ENCODE measurements at regions not wholly inside any gene's neighbourhood (a gene's known extent, or its start where the extent isn't known, plus 50 kb on each side); places are given as distances from the start of the nearest gene placed in this dataset.

DNA sequence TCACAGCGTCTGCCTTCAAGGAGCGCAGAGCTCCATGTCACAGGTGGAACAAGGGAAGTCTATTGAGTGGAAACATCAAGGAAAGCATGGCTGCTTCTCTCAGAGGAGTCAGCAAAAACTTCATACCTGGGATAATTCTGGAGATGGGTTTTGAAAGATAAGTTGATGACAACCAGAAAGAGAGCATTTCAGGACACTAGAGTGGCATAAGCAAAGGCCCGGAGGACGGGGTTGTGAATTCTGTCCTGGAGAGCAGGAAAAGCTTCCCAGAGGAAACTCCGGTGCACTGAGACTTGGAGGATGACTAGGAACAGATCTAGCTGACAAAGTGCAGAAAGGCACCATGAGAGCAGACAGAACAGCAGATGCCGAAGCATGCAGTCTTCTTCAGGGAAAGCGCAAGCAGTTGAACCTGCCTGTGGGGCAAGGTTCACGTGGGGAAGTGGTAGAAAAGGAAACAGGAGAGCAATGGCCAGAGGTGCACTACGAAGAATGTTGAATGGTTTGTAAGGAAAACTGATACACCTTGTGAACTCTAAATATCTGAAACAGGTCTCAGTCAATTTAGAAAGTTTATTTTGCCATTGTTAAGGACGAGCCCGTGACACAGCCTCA lies 222.9 kb downstream of the PLPP3 start:
- DNase-seq (ENCODE audit: low read depth, low spot score) = no peak

DNA sequence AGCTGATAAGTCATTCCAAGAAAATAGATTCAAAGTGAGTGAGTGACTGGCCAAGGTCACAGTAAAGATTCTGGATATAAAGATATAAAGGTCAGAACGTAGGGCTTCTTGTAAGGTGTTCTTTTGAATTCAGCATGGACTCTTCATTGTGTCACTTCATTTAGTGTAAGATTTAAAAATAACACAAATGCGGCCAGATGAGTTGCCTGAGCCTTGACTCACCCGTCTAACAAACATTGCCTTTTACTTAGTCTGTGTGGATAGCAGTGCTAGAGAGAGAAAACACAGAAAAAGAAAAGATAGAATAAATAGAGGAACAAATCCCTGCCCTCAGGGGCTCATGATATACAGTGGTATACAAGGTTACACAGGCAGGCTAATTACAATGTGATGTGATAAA lies 223.4 kb downstream of the PLPP3 start:
- DNase-seq (ENCODE audit: low read depth, low spot score) = no peak

DNA sequence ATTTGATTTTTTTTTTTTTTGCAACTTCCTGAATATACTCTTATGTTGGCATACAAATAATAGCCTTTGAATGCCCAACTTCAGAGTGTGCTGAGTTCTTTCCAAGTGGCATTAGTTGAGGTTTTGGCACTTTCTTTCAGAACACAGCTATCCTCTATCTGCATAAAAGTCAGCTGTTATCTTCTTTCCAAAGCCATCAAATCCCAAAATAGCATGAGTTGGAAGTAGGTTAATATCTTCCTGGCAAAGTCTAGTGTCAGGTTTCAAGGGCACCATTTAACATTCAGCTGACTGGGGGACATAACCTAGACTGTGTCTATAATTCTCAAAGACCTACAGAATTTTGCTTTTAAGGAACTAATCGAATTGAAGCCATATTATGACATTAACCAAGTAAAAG lies 223.9 kb downstream of the PLPP3 start:
- DNase-seq (ENCODE audit: low read depth, low spot score) = no peak

DNA sequence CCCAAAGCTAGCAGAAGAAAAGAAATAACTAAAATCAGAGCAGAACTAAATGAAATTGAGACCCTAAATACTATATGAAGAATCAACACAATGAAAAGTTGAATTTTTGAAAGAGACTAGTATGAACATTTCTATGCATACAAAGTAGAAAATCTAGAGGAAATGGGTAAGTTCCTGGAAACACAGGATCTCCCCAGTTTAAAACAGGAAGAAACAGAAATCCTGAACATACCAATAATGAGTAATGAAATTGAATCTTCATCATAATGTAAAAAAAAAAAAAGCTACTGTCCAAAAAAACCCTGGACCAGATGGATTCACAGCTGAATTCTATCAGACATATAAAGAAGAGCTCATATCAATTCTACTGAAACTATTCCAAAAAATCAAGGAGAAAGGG lies 233.5 kb downstream of the PLPP3 start:
- peak; percentile 47 for DNase-seq (ENCODE audit: low read depth, low spot score)

DNA sequence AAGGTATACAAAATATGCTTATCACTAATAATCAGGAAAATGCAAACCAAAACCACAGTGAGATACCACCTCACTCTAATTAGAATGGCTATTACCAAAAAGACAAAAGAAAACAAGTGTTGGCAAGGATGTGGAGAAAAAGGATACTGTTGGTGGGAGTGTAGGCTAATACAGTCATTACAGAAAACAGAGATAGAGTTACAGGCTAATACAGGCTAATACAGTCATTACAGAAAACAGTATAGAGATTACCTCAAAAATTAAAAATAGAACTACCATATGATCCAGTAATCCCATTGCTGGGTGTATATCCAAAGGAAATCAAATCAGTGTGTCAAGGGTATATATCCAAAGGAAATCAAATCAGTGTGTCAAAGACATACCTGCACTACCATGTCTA lies 238.4 kb downstream of the PLPP3 start:
- no peak for DNase-seq (ENCODE audit: low read depth, low spot score)

DNA sequence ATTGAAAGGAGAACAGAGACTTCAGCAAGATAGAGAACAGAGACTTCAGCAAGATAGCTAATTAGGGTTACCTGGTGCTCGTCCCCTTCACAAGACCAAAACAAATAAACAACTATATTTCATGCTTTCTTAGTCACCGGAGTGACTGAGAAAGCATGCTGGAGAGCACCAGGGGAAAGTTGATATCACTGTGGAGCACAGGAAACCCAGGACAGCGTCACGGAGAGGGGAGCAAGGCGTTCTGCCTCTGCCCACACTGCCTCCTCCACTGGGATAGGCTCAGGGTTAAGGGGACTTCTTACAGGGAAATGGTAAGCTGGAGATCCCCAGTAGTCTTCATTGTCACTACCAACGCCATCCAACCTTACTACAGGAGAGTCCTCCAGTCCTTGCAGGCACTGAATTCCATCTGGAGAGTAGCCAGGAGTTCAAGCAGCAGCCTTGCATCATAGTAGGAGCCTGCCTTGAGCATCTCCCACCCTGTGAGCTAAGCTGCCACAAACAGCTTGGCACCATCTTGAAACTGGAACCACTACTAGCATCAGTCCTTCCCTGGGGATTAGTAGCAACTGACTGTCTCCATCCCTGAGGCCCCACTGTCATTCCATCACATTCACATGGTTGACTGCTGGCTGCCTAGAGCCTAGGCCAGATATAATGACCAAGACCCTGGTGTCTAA lies 239.4 kb downstream of the PLPP3 start:
- DNase-seq (ENCODE audit: low read depth, low spot score) = no peak

DNA sequence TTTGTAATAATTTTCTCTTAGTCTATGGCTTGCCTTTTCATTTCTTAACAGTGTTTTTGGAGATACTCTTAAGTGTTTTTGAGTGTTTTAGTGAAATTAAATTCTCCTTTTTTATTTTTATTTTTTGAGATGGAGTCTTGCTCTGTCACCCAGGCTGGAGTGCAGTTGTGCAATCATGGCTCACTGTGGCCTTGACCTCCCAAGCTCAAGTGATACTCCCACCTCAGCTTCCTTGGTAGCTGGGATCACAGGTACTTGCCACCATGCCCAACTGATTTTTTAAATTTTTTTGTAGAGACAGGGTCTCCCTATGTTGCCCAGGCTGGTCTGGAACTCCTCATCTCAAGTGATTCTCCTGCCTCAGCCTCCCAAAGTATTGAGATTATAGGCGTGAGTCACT lies 240.3 kb downstream of the PLPP3 start:
- no peak for DNase-seq (ENCODE audit: low read depth, low spot score)

DNA sequence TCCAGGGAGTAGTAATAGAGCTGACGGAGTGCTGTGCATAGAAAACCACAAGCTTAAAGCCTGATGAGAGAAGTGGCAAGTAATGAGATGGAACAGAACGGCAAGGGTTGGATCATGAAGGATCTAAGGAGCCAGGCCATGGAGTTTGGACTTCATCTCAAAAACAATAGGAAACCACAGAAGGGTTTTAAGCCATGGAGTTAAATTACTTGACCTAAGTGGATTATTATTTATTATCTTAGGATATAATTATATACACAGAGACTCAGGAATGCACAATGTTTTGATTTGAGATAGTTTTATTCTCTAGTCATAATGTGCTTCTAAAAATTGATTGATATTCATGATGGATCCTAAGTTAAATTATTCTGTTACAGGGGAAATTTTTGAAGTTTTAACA lies 242.4 kb downstream of the PLPP3 start:
- no peak for DNase-seq (ENCODE audit: low read depth, low spot score)

DNA sequence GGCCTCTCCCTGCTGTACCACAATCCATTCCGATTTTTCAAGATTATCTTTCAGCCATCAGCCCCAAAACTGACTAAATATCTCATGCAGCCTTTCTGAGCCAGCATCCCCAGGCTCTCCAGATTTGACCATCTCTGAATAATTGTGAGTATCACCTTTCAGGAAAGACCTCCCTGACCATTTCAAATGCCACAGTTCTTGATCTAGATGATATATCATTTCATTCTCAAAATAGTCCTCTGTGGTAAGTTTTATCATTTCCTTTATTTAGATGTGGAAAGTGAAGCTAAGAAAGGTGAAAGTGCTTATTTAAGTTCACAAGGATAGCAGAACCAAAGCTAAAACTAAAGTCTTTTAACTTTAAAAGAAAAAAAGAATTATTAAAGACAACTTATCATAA lies 244.0 kb downstream of the PLPP3 start:
- no peak for DNase-seq (ENCODE audit: low read depth, low spot score)

DNA sequence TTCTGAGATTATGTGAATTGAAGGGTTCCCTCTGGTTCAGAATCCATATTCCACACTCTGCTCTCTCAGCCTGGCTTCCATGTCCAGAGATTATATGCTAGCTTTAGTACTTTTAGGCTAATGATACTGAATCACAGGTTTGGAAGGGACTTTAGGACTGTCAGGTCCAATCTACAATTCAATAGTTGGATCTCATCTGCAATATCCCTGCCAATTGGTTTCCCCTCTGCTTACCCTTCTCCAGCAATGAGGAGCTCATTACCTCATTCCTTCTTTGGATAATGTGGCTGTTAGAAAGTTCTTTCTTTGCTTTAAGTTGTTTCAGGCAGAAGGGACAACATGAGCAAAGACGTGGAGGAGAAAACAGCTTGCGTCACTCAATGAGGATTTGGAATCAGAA lies 245.3 kb downstream of the PLPP3 start:
- no peak for DNase-seq (ENCODE audit: low read depth, low spot score)

DNA sequence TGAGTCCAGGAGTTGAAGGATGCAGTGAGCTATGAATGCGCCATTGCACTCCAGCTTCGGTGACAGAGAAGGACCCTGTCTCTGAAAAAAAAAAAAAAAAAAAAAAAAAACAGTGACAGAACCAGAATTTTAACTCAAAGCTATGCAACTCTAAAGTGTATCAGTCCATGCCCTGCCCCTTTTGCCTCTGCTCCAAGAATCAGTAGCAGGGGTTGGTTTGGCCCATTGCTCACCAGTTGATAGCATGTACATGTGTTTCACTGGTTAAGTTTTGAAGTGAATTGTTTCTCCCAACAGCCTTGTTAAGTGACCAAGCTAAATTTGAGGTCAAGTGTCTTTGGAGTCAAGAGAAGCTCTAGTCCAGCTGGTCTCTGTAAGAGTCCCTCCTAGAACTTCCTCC lies 245.9 kb downstream of the PLPP3 start:
- DNase-seq (ENCODE audit: low read depth, low spot score) = no peak

DNA sequence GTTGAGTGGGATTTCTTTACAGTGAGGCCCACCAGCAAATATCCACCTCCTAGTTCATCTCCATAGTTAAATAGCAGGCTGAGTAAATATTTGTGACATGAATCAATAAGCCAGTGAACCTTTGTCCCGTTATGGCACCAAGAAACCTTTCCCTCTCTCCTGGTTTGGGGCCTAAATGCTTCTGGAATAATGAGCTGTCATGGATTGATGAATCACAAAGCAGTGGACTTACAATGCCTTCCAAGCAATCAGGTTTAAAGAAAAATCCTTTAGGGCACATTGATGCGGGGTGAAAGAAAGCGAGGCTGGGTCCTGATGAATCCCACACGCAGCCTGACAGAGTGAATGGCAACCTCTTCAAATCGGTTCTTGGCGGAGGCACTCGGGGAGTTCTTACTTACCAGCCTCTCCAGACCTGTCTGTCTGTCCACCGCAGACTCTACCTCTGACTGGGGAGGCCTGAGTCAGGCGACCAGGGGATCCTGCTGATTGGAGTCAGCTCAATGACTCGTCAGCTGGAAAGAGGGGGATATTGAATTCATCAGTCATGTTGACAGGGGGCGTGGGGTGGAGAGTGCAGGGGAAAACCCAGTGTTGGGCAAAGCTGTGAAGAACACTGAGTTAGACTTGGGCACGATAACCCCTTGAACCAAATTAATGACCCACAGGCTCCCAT lies 247.3 kb downstream of the PLPP3 start:
- DNase-seq (ENCODE audit: low read depth, low spot score) = no peak

DNA sequence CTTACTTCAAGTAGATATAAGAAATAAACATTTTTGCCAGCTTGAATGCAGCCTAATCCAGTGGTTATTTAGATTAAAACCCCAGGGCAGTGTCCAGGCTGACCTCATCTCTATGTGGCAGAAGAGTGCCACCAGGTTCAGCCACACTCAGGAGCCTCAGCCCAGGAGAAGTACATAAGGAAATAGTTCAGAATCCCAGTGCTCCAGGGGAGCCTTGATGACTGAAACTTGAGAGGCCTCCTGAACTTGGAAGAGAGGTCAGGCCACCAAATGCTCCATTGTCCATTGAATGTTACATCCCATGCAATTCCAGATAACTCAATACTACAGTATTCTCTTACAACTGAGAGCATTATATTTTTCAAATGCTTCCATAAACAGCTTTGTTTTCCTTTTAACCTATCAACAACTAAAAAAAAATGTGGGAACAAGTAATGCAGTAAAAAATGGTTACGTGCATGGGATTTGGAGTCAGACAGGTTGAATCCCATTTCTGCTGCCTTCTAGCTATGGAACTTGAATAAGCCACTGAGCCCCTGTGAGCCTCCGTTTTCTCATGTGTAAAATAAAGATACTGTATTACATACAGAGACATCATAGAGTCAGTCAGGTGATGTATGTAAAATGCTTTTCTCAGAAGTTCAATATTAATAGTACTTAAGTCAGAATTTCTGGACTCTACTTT lies 248.0 kb downstream of the PLPP3 start:
- DNase-seq (ENCODE audit: low read depth, low spot score) = no peak

DNA sequence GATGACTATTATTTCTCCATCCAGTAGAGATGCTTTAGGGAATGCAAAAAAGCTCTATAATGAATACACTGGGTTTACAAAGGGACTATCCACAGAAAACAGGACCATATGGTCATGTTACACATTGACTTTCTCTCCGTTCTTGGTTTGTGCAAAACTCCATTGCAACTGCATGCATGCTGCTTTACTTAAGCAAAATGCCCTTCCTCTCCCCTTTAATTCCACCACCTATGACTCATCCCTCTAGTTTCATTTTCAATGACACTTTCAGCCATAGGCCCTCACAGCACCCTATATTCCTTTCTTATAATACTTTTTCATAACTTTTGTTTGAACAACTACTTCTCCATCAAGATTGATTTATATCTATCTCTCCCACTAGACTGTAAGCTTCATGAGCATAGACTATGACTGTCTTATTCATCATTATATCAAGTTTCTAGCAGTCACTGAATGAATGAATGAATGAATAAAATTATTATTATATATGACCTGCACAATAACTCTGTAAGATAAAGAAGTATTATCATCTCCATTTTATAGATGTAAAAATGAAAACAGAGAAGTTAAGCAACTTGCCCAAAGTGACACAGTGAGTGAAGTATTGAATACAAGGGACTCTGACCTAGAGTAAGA lies 248.9 kb downstream of the PLPP3 start:
- DNase-seq (ENCODE audit: low read depth, low spot score) = no peak

DNA sequence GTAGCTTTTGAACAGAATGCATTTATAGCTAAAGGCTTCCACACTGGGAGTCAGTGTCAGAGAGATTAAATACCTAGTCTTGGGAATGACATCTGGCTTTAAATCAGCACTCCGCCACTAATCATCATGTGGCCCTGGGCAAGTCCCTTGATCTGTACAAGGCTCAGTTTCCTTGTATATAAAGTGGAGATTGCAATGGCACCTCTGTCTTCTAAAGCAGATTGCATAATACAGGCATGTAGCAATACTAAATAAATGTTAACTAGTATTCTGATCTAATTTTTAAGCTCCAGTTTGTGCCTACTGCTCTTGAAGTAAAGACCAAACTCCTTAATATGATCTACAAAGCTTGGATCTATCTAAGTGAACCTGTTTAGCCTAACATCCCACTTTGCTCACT lies 249.4 kb downstream of the PLPP3 start:
- DNase-seq (ENCODE audit: low read depth, low spot score) = no peak

DNA sequence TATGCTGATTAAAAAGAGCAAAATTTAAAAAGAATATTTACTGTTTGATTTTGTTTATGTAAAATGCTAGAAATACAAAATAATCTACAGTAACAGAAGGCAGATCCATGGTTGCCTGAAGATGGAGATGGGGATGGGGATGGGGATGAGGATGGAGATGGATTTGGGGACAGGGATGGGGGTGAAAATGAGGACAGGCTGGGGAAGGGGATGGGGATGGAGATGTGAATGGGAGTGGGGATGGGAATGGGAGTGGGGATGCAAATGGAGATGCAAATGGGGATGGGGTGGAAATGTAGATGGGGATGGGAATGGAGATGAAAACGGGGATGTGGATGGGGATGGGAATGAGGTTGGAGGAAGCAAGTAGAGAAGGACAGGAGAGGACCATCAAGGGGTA lies 252.2 kb downstream of the PLPP3 start:
- no peak for DNase-seq (ENCODE audit: low read depth, low spot score)

DNA sequence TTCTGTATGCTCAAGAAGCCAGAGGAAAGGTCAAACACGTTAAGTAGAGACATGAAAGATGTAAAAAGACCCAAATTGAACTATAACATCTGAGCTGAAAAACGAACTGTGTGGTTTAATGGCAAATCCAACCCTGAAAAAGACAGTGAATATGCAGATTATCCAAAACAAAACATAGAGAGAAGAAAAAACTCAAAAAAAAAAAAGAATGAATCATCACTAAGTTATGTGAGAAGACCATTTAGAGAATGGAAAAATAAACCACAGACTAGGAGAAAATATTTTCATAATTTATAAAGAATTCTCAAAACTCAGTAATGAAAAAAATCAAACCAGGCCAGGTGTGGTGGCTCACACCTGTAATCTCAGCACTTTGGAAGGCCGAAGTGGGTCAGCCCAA lies 253.3 kb downstream of the PLPP3 start:
- no peak for DNase-seq (ENCODE audit: low read depth, low spot score)

DNA sequence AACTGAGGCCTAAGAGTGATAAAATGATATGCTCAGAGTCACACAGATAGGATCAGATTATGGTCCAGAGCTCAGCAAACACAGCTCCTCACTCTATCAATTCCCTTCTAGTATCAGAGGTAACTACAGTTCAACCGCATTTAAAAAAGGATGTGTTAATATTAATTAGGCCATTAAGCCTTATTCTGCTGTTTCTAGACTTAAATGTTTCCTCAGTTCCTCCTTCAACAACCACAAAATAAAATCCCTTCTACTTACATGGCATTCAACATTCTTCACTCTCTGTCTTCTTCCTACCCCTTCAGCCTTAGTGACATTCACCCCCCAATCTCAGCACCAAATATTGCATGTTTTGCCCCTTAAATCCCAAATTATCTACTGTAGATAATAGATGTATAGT lies 254.9 kb downstream of the PLPP3 start:
- DNase-seq (ENCODE audit: low read depth, low spot score) = no peak

DNA sequence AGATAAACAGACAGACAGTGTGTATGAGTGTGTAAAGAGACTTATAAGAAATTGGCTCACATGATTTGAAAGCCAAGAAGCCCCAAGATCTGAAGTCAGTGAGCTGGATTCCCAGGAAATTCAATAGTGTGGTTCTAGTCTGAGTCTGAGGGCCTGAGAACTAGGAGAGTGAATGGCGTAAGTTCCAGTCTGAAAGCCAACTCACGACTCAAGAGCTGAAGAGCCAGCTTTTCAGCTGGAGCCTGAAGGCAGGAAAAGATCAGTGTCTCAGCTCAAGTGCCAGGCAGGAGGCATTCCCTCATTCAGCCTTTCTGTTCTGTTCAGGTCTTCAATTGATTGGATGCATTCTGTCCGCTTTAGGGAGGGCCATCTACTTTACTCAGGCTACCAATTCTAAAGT lies 257.2 kb downstream of the PLPP3 start:
- DNase-seq (ENCODE audit: low read depth, low spot score) = no peak

DNA sequence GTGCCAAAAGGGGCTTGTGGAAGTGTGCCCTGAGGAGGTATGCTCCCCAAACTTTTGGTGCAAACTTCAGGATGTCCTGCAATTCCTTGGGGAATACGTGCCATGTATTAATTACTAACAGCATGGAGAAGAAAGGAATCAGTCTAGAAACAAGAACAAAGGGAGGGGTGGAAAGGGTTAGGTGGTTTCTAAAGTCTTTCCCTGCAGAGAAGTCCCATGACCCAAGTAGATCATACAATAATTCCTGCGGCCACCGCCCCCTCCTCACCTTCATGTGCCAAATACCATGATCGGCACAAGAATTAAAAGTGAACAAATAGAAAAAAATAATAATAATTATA lies 258.2 kb downstream of the PLPP3 start:
- no peak for DNase-seq (ENCODE audit: low read depth, low spot score)

DNA sequence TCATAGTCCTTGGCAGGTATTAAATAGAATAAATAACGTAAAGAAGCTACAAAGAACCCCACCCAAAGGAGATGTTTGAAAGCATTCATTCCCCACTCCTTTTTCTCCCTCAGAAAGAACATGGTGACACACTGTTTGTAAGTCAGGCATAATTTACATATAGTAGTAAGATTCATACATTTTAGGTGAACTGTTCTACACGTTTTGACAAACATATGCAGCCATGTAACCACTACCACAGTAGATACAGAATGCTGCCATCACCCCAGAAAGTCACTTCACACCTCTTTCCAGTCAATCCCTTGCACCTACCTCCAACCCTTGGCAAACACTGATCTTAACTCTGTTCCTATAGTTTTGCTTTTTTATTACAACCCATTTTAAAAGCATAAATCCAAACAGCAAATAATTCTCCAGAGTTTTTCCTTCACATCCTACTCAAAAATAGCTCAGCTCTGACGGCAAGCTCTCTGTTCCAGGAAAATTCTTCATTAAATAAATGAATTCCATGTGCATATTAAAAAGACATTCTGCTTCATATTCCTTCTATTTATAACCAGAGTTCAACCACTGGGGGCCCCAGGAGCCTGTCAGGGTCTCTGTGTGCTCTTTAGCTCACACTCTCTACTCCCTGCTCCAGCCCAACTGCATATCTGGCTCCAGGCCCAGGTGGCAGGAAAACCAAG lies 258.8 kb downstream of the PLPP3 start:
- DNase-seq (ENCODE audit: low read depth, low spot score) = no peak

DNA sequence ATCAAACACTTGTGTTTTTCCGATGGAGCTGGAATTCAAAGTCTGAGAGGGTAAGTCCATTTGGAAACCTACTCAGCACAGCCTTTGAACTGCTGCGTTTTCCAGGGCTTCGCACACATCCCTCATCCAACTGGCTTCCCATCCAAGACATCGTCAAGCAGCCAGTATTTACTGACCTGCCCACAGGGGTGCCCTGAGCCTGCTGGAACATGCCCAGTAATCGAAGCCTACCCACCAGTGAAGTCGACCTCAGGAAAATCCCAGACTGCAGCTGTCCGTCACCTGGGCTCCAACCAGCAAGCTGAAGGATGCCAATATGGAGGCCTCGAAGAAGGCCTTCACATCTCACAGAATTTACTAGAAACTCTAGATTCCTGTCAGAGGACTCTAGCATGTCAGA lies 261.6 kb downstream of the PLPP3 start:
- DNase-seq (ENCODE audit: low read depth, low spot score) = no peak

Measured in pulmonary artery endothelial cell (primary cell).